ENCODE measurements at regions not wholly inside any gene's neighbourhood (a gene's known extent, or its start where the extent isn't known, plus 50 kb on each side); places are given as distances from the start of the nearest gene placed in this dataset.

DNA sequence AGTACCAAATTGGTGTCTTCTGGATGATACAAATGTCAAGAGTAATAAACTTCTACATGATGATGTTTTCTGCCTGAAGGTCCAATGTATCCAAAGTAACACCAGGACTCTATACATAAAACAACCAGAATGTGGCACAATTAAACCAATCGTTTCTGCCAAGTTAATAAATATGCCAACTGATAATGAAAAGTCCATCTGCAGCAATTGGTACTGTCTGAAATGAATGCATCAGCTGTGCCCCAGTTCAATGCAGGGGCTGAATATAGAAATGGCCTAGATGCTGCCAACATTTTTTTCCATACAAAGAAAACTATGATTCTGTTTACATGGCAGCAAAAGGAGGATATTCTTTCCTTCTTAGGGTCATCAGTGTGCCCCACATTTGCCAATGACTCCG lies 137.2 kb upstream of the LSM8 start:
- no peaks in the 10 kb centered on the region for H3K36me3 ChIP-seq (replicated peaks)
- DNase-seq, result no peak
- no peak overlapping the region for H3K27ac ChIP-seq
- TF ChIP-seq, protein P1, sequence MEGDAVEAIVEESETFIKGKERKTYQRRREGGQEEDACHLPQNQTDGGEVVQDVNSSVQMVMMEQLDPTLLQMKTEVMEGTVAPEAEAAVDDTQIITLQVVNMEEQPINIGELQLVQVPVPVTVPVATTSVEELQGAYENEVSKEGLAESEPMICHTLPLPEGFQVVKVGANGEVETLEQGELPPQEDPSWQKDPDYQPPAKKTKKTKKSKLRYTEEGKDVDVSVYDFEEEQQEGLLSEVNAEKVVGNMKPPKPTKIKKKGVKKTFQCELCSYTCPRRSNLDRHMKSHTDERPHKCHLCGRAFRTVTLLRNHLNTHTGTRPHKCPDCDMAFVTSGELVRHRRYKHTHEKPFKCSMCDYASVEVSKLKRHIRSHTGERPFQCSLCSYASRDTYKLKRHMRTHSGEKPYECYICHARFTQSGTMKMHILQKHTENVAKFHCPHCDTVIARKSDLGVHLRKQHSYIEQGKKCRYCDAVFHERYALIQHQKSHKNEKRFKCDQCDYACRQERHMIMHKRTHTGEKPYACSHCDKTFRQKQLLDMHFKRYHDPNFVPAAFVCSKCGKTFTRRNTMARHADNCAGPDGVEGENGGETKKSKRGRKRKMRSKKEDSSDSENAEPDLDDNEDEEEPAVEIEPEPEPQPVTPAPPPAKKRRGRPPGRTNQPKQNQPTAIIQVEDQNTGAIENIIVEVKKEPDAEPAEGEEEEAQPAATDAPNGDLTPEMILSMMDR (IDR thresholded peaks at IDR 0.05; ENCODE audit: low read depth, low read length, missing control alignments), result no peak
- in situ Hi-C loops (cut with HindIII; ENCODE audit: low pct_ligation_motif_present, low sequenced_read_pairs), result no loop called here
- no peak overlapping the region for H3K4me3 ChIP-seq (ENCODE audit: low read depth, low read length)
- no peaks in the 10 kb centered on the region for H3K27me3 ChIP-seq (replicated peaks)

DNA sequence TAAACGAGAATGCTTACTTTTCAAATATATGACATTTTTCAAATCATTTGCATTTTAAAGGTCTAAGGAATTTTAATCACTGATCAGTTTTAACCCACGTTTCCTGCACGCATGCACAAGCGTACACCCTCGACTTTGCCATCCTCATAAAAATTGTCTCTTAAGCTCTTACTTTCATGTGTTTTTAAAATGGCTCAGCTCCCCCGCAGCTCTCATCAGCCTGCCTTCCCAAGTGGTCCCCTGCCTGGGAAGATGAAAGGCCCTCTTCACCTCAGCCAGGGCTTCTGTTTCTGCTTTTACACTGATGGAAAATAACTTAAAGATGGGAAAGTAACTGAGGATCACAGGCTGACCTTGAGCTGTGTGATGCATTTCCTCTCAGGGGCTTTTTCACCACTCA lies 131.6 kb upstream of the LSM8 start:
- H3K27ac ChIP-seq, result no peak overlapping the region
- in situ Hi-C loops (cut with HindIII; ENCODE audit: low pct_ligation_motif_present, low sequenced_read_pairs), result no loop called here
- no peak overlapping the region for H3K4me3 ChIP-seq (ENCODE audit: low read depth, low read length)
- TF ChIP-seq, protein P1 (IDR thresholded peaks at IDR 0.05; ENCODE audit: low read depth, low read length, missing control alignments), result no peak
- no peak for DNase-seq
- no peaks in the 10 kb centered on the region for H3K36me3 ChIP-seq (replicated peaks)
- no peaks in the 10 kb centered on the region for H3K27me3 ChIP-seq (replicated peaks)

DNA sequence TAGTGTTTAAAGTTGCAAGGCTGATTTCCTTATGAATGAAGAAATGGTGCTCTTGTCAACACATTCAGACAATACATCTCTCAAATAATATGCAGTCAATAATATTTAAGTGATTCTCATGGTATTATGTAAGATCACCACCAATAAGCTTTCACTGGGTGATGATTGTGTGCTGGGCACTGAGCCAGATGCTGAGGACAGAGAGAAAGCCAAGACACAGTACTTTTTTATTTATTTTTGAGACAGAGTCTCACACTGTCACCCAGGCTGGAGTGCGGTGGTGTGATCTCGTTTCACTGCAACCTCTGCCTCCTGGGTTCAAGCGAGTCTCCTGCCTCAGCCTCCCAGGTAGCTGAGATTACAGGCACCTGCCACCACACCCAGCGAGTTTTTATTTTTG lies 130.6 kb upstream of the LSM8 start:
- H3K4me3 ChIP-seq (ENCODE audit: low read depth, low read length), result no peak overlapping the region
- H3K36me3 ChIP-seq (replicated peaks), result no peaks in the 10 kb centered on the region
- TF ChIP-seq, protein P1 (IDR thresholded peaks at IDR 0.05; ENCODE audit: low read depth, low read length, missing control alignments), result no peak
- DNase-seq, result no peak
- in situ Hi-C loops (cut with HindIII; ENCODE audit: low pct_ligation_motif_present, low sequenced_read_pairs), result no loop called here
- no peaks in the 10 kb centered on the region for H3K27me3 ChIP-seq (replicated peaks)
- no peak overlapping the region for H3K27ac ChIP-seq

DNA sequence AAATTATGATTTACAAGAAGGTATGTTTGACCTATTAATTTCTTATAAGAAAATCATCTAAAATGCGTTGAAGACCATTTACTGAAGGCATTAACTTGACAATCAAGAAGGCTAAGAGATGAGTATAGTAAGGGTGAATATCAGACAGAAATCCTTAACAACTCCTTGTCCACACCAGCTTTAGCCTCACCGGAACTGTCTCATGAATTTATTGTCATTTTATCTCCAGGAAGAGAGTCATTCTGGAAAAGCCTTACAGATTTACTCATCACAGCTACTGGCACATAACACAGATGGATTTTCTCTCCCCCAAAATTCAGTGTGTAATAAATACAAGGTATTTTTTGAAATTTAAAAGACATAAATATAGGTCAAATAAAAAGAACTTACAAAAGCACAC lies 129.4 kb upstream of the LSM8 start:
- DNase-seq, result no peak
- in situ Hi-C loops (cut with HindIII; ENCODE audit: low pct_ligation_motif_present, low sequenced_read_pairs), result no loop called here
- H3K27ac ChIP-seq, result no peak overlapping the region
- H3K4me3 ChIP-seq (ENCODE audit: low read depth, low read length), result no peak overlapping the region
- no peaks in the 10 kb centered on the region for H3K36me3 ChIP-seq (replicated peaks)
- TF ChIP-seq, protein P1 (IDR thresholded peaks at IDR 0.05; ENCODE audit: low read depth, low read length, missing control alignments), result no peak
- H3K27me3 ChIP-seq (replicated peaks), result no peaks in the 10 kb centered on the region

DNA sequence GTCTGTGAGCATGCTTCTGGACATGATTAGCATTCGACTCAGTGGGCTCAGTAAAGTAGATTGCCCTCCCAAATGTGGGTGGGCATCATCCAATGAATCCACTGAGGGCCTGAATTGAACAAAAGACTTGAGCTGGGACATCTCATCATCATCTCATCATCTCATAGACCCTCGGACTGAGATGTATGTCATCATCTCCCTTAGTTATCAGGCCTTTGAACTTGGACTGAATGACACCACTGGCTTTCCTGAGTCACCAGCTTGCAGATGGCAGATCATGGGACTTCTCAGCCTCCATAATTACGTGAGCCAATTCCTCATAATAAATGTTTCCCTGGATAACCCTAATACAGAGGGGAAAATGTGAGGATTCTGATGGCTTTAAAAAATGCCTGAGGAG lies 128.3 kb upstream of the LSM8 start:
- H3K4me3 ChIP-seq (ENCODE audit: low read depth, low read length), result no peak overlapping the region
- DNase-seq, result no peak
- no peaks in the 10 kb centered on the region for H3K36me3 ChIP-seq (replicated peaks)
- H3K27me3 ChIP-seq (replicated peaks), result no peaks in the 10 kb centered on the region
- in situ Hi-C loops (cut with HindIII; ENCODE audit: low pct_ligation_motif_present, low sequenced_read_pairs), result no loop called here
- TF ChIP-seq, protein P1 (IDR thresholded peaks at IDR 0.05; ENCODE audit: low read depth, low read length, missing control alignments), result no peak
- H3K27ac ChIP-seq, result no peak overlapping the region

DNA sequence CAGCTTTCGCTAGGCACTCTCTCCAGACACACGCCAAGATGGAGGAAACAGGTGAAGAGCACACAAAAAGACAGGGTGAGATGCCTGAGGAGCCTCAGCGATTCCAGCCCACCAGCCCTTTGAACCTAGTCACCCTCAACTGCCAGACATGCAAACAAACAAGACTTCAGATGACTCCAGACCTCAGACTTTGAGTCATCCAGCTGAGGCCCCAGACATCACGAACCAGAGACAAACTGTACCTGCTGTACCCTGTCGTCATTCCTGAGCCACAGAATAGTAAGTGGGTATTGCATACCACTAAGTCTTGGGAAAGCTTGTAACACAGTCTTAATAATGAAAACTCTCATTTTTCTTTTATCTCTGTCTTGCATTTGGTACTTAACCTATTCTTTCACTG lies 126.6 kb upstream of the LSM8 start:
- TF ChIP-seq, protein P1 (IDR thresholded peaks at IDR 0.05; ENCODE audit: low read depth, low read length, missing control alignments), result no peak
- peak; percentile 23 for DNase-seq
- Histone ChIP-seq H3K4me3 (ENCODE audit: low read depth, low read length) (no peak overlapping the region), H3K36me3 (replicated peaks) (no peaks in the 10 kb centered on the region), H3K27me3 (replicated peaks) (no peaks in the 10 kb centered on the region), H3K27ac (no peak overlapping the region)
- in situ Hi-C loops (cut with HindIII; ENCODE audit: low pct_ligation_motif_present, low sequenced_read_pairs), result no loop called here
